PFSK-1 (cell line): ENCODE measurements at regions not wholly inside any gene's neighbourhood (a gene's known extent, or its start where the extent isn't known, plus 50 kb on each side); places are given as distances from the start of the nearest gene placed in this dataset.

Source experiments
- FOXP2 ChIP-seq: optimal IDR thresholded peaks from 2 replicates; pipeline ENCODE3; 2011; ENCODE audit warnings: borderline replicate concordance, control low read depth, inconsistent platforms; ENCODE audit not compliant: insufficient read depth; ENCODE audit errors: extremely low read length, extremely low read depth
- POLR2AphosphoS5 ChIP-seq: IDR thresholded peaks from 2 replicates; pipeline ENCODE4 v1.6.1; 2012; ENCODE audit warnings: low read depth, mild to moderate bottlenecking, control low read depth, low read length, moderate library complexity
- REST ChIP-seq, 2 experiments: IDR thresholded peaks; 2 replicates each; pipeline versions ENCODE4 v1.6.1 to v1.8.0; 2011 to 2012; ENCODE audit warnings: low read depth in 2 of 2, low read length in 2 of 2, control low read depth in 1 of 2, inconsistent platforms in 1 of 2, mild to moderate bottlenecking in 1 of 2, moderate library complexity in 1 of 2; ENCODE audit not compliant: insufficient read depth in 1 of 2
- SIN3A ChIP-seq: IDR thresholded peaks from 2 replicates; pipeline ENCODE4 v1.6.1; 2012; ENCODE audit warnings: mild to moderate bottlenecking, low read length, moderate library complexity, borderline replicate concordance; ENCODE audit not compliant: insufficient read depth
- TAF1 ChIP-seq: IDR thresholded peaks from 2 replicates; pipeline ENCODE4 v1.6.1; 2012; ENCODE audit warnings: low read length, control low read depth, borderline replicate concordance; ENCODE audit not compliant: insufficient read depth

- TF ChIP-seq REST (IDR thresholded peaks at IDR 0.05; ENCODE audit: insufficient read depth in 1 of 2, low read depth in 2 of 2, low read length in 2 of 2) (no peak), FOXP2 (no peak), TAF1 (no peak), POLR2AphosphoS5 (no peak), SIN3A (no peak)
Measured at GRCh38 chr2:238502088-238502810, 75.5 kb downstream of the ASB1 start.

GRCh38 chr2:238502956-238503791 is 76.4 kb downstream of the ASB1 start:
- TF ChIP-seq REST (IDR thresholded peaks at IDR 0.05; ENCODE audit: insufficient read depth in 1 of 2, low read depth in 2 of 2, low read length in 2 of 2) (no peak), FOXP2 (no peak), POLR2AphosphoS5 (no peak), TAF1 (no peak), SIN3A (no peak)

- TF ChIP-seq SIN3A (no peak), REST (IDR thresholded peaks at IDR 0.05; ENCODE audit: insufficient read depth in 1 of 2, low read depth in 2 of 2, low read length in 2 of 2) (no peak), TAF1 (no peak), POLR2AphosphoS5 (no peak), FOXP2 (no peak)
Measured at GRCh38 chr2:238504181-238504931, 77.6 kb downstream of the ASB1 start.

- TF ChIP-seq SIN3A (no peak), FOXP2 (no peak), REST (IDR thresholded peaks at IDR 0.05; ENCODE audit: insufficient read depth in 1 of 2, low read depth in 2 of 2, low read length in 2 of 2) (no peak), POLR2AphosphoS5 (no peak), TAF1 (no peak)
Measured at GRCh38 chr2:238505119-238505891, 78.6 kb downstream of the ASB1 start.
